ENCODE measurements at regions not wholly inside any gene's neighbourhood (a gene's known extent, or its start where the extent isn't known, plus 50 kb on each side); places are given as distances from the start of the nearest gene placed in this dataset.
"Not testable (repeated sequence)": the region's sequence is repeated elsewhere in the genome, so short reads cannot be mapped to it uniquely, and the experiment has no call there.

GRCh38 chr16:79994418-79994817, 393.9 kb upstream of the MAF start:
- DNase-seq (ENCODE audit: low read depth in 3 of 3, low spot score in 2 of 3): no peak

GRCh38 chr16:79993629-79994209, 393.2 kb upstream of the MAF start:
- DNase-seq (ENCODE audit: low read depth in 3 of 3, low spot score in 2 of 3): no peak

- DNase-seq (ENCODE audit: low read depth in 3 of 3, low spot score in 2 of 3): no peak
These were observed 391.4 kb upstream of the MAF start for GRCh38 chr16:79991969-79992368.

- no peak for DNase-seq (ENCODE audit: low read depth in 3 of 3, low spot score in 2 of 3)
These were observed 388.2 kb upstream of the MAF start for GRCh38 chr16:79988721-79989220.

GRCh38 chr16:79988089-79988488, 387.6 kb upstream of the MAF start:
- no peak for DNase-seq (ENCODE audit: low read depth in 3 of 3, low spot score in 2 of 3)

GRCh38 chr16:79986352-79986751, 385.8 kb upstream of the MAF start:
- no peak for DNase-seq (ENCODE audit: low read depth in 3 of 3, low spot score in 2 of 3)

- no peak for DNase-seq (ENCODE audit: low read depth in 3 of 3, low spot score in 2 of 3)
These were observed 385.1 kb upstream of the MAF start for GRCh38 chr16:79985606-79986005.

- not testable (repeated sequence) for DNase-seq (ENCODE audit: low read depth in 3 of 3, low spot score in 2 of 3)
These were observed 383.6 kb upstream of the MAF start for GRCh38 chr16:79984149-79984548.

- no peak for DNase-seq (ENCODE audit: low read depth in 3 of 3, low spot score in 2 of 3)
These were observed 382.3 kb upstream of the MAF start for GRCh38 chr16:79982862-79983261.

- no peak for DNase-seq (ENCODE audit: low read depth in 3 of 3, low spot score in 2 of 3)
These were observed 381.8 kb upstream of the MAF start for GRCh38 chr16:79982361-79982760.

GRCh38 chr16:79981814-79982213, 381.3 kb upstream of the MAF start:
- no peak for DNase-seq (ENCODE audit: low read depth in 3 of 3, low spot score in 2 of 3)

GRCh38 chr16:79980650-79981521, 380.3 kb upstream of the MAF start:
- DNase-seq (ENCODE audit: low read depth in 3 of 3, low spot score in 2 of 3): no peak

GRCh38 chr16:79977940-79978836, 377.7 kb upstream of the MAF start:
- no peak for DNase-seq (ENCODE audit: low read depth in 3 of 3, low spot score in 2 of 3)

GRCh38 chr16:79973320-79973719, 372.8 kb upstream of the MAF start:
- no peak for DNase-seq (ENCODE audit: low read depth in 3 of 3, low spot score in 2 of 3)

- no peak for DNase-seq (ENCODE audit: low read depth in 3 of 3, low spot score in 2 of 3)
These were observed 371.6 kb upstream of the MAF start for GRCh38 chr16:79972053-79972704.

GRCh38 chr16:79971237-79971572, 370.7 kb upstream of the MAF start:
- DNase-seq (ENCODE audit: low read depth in 3 of 3, low spot score in 2 of 3): no peak

- DNase-seq (ENCODE audit: low read depth in 3 of 3, low spot score in 2 of 3): no peak
These were observed 370.2 kb upstream of the MAF start for GRCh38 chr16:79970551-79971236.

- no peak for DNase-seq (ENCODE audit: low read depth in 3 of 3, low spot score in 2 of 3)
These were observed 369.6 kb upstream of the MAF start for GRCh38 chr16:79970087-79970486.

GRCh38 chr16:79969458-79969857, 368.9 kb upstream of the MAF start:
- no peak for DNase-seq (ENCODE audit: low read depth in 3 of 3, low spot score in 2 of 3)

- no peak for DNase-seq (ENCODE audit: low read depth in 3 of 3, low spot score in 2 of 3)
These were observed 365.7 kb upstream of the MAF start for GRCh38 chr16:79966226-79966625.

Data from right renal cortex interstitium (tissue), 3 donors.